Neural crest cell (in vitro differentiated cells): ENCODE measurements at regions not wholly inside any gene's neighbourhood (a gene's known extent, or its start where the extent isn't known, plus 50 kb on each side); places are given as distances from the start of the nearest gene placed in this dataset.
A peak's percentile ranks its signal among the peaks of the same experiment; 100 is the strongest.

ENCODE experiments used
- DNase-seq: peaks from one replicate; pipeline ENCODE4 v3.0.0; 2021; ENCODE audit warnings: low read depth, mixed read lengths, low spot score
- H3K27ac Mint-ChIP-seq: one replicate; pipeline ENCODE4 v1.8.0; 2021; ENCODE audit warnings: mild to moderate bottlenecking, mixed read lengths; ENCODE audit not compliant: unreplicated experiment
- H3K27me3 Mint-ChIP-seq: 2 replicates; pipeline ENCODE4 v1.8.0; 2021; ENCODE audit warnings: low read depth, mild to moderate bottlenecking, mixed read lengths
- H3K36me3 Mint-ChIP-seq: 2 replicates; pipeline ENCODE4 v1.8.0; 2021; ENCODE audit warnings: low read depth, mild to moderate bottlenecking, mixed read lengths
- H3K4me1 Mint-ChIP-seq: 2 replicates; pipeline ENCODE4 v1.8.0; 2021; ENCODE audit warnings: mixed read lengths
- H3K4me3 Mint-ChIP-seq: one replicate; pipeline ENCODE4 v1.8.0; 2021; ENCODE audit warnings: mild to moderate bottlenecking, mixed read lengths
- H3K9me3 Mint-ChIP-seq: 2 replicates; pipeline ENCODE4 v1.8.0; 2021; ENCODE audit warnings: mixed read lengths
- CTCF ChIP-seq: fragments of 200-600 bp; sonication (generic); conservative IDR thresholded peaks from 2 replicates; pipeline ENCODE4 v1.5.0; 2021; ENCODE audit warnings: antibody characterized with exemption, mild to moderate bottlenecking

GRCh38 chr15:37773111-37773860 lies 161.2 kb upstream of the TMCO5A start:
- no peaks in the 10 kb centered on the region for H3K4me1 Mint-ChIP-seq
- no peak overlapping the region for H3K4me3 Mint-ChIP-seq
- no peak overlapping the region for H3K27ac Mint-ChIP-seq
- peaks cover 2% of the 10 kb centered on the region for H3K9me3 Mint-ChIP-seq
- TF ChIP-seq CTCF = no peak
- no peak for DNase-seq
- no peaks in the 10 kb centered on the region for H3K27me3 Mint-ChIP-seq
- H3K36me3 Mint-ChIP-seq = no peaks in the 10 kb centered on the region

- Mint-ChIP-seq H3K36me3 (no peaks in the 10 kb centered on the region), H3K27ac (no peak overlapping the region), H3K4me3 (no peak overlapping the region), H3K9me3 (peaks cover 3% of the 10 kb centered on the region), H3K4me1 (no peaks in the 10 kb centered on the region), H3K27me3 (no peaks in the 10 kb centered on the region)
- no peak for TF ChIP-seq CTCF
- DNase-seq = no peak
Observed at GRCh38 chr15:37774961-37775360, 159.5 kb upstream of the TMCO5A start.

GRCh38 chr15:37777006-37777405 lies 157.4 kb upstream of the TMCO5A start:
- no peak overlapping the region for H3K4me3 Mint-ChIP-seq

GRCh38 chr15:37783290-37783689 lies 151.2 kb upstream of the TMCO5A start:
- Mint-ChIP-seq H3K36me3 (no peaks in the 10 kb centered on the region), H3K4me1 (peaks cover 12% of the 10 kb centered on the region)

More at GRCh38 chr15:37777006-37777405, 157.4 kb upstream of the TMCO5A start:
- Mint-ChIP-seq H3K9me3 (peaks cover 3% of the 10 kb centered on the region), H3K36me3 (no peaks in the 10 kb centered on the region), H3K4me1 (no peaks in the 10 kb centered on the region), H3K27ac (no peak overlapping the region), H3K27me3 (no peaks in the 10 kb centered on the region)
- DNase-seq = no peak
- no peak for TF ChIP-seq CTCF

GRCh38 chr15:37788330-37788729 lies 146.1 kb upstream of the TMCO5A start:
- H3K9me3 Mint-ChIP-seq = no peaks in the 10 kb centered on the region
- no peaks in the 10 kb centered on the region for H3K27me3 Mint-ChIP-seq
- peaks cover 6% of the 10 kb centered on the region for H3K4me1 Mint-ChIP-seq
- no peak for TF ChIP-seq CTCF
- no peak overlapping the region for H3K4me3 Mint-ChIP-seq
- no peak for DNase-seq
- no peaks in the 10 kb centered on the region for H3K36me3 Mint-ChIP-seq
- H3K27ac Mint-ChIP-seq = no peak overlapping the region

More at GRCh38 chr15:37783290-37783689, 151.2 kb upstream of the TMCO5A start:
- no peak for TF ChIP-seq CTCF
- Mint-ChIP-seq H3K9me3 (peaks cover 2% of the 10 kb centered on the region), H3K4me3 (no peak overlapping the region), H3K27me3 (no peaks in the 10 kb centered on the region), H3K27ac (peak overlapping the region; percentile 40)
- DNase-seq = no peak
